Cardiac septum (tissue), 1 donor: ENCODE measurements at regions not wholly inside any gene's neighbourhood (a gene's known extent, or its start where the extent isn't known, plus 50 kb on each side); places are given as distances from the start of the nearest gene placed in this dataset.
"Not testable (repeated sequence)": the region's sequence is repeated elsewhere in the genome, so short reads cannot be mapped to it uniquely, and the experiment has no call there.

ENCODE experiments used
- DNase-seq: peaks from one replicate; pipeline ENCODE4 v3.0.0-alpha.2; 2020; ENCODE audit warnings: low spot score
- intact Hi-C: fragments of 100-400 bp; cut with DNase I; formaldehyde crosslinking; loops from one replicate; pipeline ENCODE4 v1.14.0; 2022
- donor health status: DM: no; HTN: no; CAD: no.

DNA sequence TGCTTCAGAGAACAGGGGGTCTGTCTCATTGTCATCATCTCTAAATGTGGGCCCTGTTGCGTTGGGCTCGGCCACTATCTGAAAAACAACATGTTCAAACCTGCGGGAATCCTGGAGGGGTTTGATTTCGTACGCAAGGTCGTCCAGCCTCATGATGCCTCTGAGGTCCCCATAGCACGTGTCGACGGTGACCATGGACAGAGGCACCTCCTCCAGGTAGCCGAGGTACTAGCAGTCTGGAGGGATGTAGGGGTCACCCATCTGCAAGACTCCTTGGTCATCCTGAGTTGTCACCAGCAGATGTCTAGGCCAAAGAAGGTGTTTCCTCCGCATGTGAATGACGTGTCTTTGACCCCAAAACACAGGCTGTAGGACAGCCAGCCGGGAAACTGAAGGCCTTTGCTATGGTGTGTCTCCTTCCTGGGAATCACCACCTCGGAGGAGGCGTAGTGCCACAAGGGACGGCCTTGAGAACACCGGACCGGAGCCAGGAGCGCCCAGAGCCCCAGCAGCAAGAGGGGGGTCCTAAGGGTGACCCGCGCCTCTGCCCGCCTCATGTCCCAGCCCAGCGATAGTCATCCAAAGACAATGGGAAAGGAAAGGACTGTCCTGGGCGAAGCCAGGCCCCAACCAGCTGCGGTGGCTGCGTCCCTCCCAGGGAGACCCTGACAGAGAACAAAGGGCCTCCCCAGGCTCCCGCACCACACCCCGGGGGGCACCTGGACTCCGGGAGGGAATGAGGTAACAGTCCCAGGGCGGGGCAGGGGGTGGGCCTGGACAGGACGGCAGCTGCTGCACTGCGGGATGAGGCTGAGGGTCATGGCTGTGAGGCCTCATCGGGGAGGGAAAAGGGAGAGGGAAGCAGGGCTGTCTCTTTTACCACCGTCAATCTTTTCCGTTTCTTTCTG lies 445.5 kb downstream of the TMEM121 start:
- no peak for DNase-seq
- intact Hi-C loops, result no loop called here

DNA sequence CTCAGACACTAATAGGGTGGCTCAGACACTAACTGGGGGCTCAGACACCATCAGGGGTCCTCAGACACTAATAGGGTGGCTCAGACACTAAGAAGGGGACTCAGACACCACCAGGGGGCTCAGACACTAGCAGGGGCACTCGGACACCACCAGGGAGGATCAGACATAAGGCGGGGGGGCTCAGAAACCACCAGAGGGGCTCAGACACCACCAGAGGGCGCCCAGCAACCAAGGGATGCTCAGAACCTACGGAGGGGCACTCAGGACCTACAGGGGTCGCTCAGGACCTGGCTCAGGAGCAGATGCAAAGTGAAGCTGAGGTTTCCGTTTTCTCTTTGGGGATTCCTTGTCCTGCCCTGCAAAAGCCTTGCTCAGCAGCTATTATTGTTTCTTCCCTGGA lies 448.5 kb downstream of the TMEM121 start:
- intact Hi-C loops, result no loop called here
- no peak for DNase-seq

DNA sequence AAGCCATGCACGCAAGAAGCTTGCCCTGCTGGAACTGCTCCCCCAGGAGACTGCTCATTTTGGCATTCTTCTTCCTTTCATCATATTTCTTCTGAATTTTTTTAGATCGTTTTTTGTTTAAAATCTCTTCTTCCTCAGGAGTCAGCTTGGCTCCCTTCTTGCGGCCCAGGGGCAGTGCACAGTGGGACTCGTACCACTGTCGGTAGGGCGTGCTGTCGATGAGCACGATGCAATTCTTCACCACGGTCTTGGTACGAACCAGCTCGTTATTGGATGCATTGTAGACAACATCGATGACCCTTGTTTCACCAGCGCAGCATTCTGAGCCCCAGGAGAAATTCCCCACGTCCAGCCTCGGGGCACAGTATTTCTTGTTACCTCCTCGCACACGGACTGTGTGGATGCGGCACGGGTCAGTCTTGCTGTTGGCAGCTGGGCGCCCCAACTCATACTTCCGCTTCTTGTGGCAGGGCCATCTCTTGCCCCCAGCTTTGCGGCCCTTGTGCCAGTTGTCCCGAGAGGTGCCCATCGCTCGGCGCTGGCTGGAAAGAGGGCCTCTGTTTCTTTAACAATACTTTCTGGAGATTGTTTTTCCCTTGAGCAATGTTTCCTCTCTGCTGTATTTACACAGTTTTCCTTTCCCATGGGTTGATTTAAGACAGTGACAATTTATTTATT lies 452.4 kb downstream of the TMEM121 start:
- intact Hi-C loops, result no loop called here

DNA sequence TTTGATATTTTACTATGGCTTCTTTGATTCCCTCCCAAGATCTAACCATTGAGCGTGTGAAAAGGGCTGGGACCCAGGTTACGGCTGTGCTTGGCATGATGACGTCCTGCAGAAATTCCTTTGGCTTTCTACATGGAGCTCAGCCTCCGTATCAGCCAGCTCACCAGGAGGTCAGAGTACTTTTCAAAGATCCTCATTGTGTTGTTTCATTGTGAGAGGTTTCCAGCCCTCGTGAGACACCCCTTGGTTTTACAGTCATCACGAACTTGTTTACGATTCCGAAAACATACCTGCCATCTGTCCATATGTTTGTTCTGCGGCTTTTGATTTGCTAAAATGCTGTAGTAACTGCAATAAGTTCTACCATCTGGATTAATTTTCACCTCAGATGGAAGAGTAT lies 453.1 kb downstream of the TMEM121 start:
- DNase-seq, result no peak
- intact Hi-C loops, result no loop called here

More for the DNA sequence above, 452.4 kb downstream of the TMEM121 start:
- no peak for DNase-seq

DNA sequence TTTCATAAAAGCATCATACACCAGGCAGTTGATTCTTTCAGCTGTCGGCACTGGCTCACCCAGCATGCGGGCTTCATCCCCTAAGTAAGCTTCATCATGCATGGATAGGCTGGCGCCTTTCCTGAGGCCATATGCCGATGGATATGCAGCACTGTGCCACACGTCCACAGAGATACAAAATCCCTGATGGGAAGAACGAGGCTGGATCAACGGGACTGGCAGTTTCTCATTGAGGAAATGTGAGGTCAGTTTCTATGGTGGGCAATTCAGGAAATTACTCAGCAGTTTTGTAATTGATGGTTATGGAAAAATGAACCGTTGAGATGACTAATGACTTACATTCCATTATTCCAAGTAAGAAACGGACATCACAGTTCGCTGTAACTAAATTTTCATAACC lies 453.8 kb downstream of the TMEM121 start:
- intact Hi-C loops, result no loop called here

DNA sequence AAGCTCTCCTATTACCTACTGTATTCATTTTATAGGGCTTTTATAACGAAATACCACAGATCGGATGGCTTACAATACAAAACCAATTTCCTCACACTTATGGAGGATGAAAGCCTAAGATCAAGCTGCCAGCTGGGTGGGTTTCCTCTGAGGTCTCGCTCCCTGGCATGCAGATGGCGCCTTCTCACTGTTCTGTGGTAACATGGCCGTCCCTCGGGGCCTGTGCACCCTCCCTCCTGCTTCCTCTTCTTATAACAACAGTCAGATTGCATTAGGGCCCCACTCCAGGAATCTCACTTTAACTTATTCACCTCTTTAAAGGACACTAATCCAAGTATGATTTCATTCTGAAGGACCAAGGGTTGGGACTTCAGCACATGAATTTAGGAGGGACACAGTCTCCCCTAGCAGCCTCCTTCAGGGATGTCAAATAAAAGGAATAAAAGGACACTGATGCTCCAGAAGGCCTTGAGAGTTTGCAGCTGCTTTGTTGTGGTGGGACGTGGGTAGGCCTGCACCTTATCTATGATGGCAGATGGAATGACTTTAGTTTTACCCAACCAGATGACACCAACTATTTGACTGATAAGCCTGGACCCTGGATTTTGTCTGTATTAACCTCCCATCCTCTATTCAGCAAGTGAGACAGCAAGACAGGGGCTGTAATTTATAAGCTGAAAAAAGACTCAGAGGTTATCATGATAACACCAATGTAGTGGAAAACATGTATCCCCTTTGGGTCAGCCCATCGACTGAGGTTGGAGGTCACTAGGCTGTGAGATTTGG lies 455.3 kb downstream of the TMEM121 start:
- intact Hi-C loops, result not testable (repeated sequence)

More for the DNA sequence above, 453.8 kb downstream of the TMEM121 start:
- no peak for DNase-seq

DNA sequence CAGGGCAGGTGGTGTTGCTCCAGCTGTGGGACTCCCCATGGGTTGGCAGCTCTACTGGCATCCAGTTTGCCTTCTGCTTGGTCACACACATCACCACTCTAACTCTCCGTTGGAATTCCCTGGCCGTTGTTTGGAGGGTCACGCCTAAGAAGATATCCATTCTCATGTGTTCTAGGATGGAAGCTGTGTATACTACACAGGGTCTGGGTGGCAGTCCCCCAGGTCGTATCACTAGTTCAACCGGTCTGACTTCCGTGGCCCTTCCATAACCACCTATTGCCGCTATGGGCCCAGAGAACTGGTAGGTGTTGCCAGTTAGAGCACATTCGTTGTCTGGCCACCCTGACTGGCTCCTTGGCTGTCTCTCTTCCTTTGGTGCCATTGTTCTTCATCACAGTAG lies 456.3 kb downstream of the TMEM121 start:
- intact Hi-C loops, result no loop called here
- DNase-seq, result no peak

More for the DNA sequence above, 455.3 kb downstream of the TMEM121 start:
- DNase-seq, result not testable (repeated sequence)

DNA sequence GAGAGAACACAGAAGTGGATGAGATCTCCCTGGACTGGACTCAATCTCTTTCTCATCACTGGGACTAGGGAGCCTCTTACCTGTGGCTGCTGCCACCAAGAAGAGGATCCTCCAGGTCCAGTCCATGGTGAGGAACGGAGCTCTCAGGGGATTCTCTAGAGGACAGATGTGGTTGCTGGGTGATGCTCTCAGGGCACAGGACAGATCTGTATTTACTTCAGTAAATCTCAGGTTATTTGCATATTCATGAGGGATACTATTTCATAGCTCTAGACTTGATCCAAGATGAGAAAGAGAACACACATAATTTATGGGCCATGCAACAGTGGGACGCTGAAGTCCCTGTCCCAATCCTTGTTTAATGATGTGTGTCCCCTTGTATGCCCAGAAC lies 460.5 kb downstream of the TMEM121 start:
- intact Hi-C loops, result no loop called here
- DNase-seq, result no peak

DNA sequence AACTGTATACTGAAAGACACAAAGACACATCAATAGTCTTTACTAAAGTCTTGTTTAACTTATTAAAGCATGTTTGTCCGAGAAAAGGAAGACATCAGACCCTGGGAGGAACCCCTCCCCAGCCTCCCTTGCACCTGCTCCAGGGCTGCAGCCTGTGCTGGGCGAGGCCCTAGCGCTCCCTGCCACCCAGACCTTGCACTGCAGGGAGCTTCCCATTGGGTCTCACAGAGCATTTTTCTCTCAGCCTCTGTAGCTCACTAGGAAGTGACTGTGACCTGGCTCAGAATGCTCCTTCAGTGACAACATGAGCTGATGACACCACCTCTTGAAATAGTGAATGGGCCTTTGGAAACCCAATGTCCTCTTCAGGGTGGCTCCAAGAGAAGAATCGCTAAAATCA lies 461.2 kb downstream of the TMEM121 start:
- DNase-seq, result no peak
- intact Hi-C loops, result no loop called here

DNA sequence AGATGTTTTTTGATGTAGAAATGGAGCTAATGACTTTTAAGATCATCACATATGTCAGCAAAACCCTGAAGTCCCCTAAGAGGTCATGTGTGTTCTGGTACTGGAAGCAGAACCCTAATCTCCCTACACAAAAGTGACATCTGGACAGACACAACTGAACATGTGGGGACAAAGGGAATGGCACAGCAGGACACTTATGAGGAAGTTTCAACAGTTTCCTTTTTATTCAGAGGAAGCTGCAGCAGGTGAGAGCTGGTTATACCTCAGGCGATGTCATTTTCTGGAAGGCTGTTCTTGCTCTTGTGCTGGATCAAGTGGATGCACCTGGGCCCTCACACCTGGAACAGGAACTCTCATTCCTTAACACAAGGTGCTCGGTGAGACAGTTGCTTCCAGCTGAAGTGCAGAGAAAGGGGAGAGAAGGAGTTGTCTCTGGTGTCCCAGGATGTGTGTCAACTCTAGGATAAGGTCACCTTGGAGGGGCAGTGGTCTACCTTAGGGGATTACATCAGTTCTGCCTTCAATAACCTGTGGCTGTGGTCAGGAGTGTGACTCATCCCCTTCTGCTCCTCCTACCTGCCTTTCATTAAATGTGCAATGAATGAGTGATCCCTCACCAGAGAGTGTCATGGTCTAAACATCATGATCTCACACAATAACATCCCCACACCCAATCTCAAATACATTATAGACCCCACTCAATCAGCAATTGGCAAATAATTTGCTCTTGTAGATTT lies 463.4 kb downstream of the TMEM121 start:
- no peak for DNase-seq
- intact Hi-C loops, result no loop called here

DNA sequence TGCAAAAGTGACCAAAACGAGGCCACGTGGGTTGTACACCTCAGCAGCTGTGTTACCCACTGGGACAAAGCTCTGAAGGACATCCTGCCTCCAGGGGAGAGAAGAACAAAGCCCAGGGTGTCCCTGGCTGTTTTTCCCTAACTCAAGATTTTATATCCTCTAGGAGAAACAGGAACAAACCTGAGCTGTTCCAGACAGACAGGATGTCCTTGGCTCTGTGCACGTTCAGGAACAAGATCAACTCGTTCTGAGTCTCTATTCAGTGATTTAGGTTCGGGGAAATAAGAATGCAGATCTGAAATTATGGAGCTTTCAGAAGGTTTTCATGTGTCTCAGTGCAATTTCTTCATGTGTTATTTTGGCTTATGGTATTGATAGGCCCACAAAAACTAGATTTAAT lies 465.3 kb downstream of the TMEM121 start:
- intact Hi-C loops, DNase-seq: not testable (repeated sequence)

DNA sequence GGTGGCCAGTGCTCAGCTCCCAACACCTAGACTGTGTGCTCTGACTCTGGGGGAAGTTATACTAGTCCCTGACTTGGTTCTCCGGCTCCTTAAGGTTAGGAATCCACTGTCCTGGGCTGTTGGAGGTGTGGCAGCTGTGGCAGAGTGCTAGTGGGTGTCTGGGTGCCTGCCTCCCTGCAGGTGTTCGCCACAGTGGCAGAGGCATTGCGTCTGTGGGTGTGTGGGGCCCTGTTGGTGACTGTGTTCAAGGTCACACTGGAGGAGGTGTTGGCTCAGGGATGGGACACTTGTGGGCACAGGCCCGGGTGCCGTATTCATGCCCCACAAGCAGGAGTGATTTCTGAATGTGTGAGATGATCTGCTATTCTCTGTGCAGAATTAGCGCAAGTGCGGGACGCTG lies 467.4 kb downstream of the TMEM121 start:
- intact Hi-C loops, result no loop called here
- no peak for DNase-seq

DNA sequence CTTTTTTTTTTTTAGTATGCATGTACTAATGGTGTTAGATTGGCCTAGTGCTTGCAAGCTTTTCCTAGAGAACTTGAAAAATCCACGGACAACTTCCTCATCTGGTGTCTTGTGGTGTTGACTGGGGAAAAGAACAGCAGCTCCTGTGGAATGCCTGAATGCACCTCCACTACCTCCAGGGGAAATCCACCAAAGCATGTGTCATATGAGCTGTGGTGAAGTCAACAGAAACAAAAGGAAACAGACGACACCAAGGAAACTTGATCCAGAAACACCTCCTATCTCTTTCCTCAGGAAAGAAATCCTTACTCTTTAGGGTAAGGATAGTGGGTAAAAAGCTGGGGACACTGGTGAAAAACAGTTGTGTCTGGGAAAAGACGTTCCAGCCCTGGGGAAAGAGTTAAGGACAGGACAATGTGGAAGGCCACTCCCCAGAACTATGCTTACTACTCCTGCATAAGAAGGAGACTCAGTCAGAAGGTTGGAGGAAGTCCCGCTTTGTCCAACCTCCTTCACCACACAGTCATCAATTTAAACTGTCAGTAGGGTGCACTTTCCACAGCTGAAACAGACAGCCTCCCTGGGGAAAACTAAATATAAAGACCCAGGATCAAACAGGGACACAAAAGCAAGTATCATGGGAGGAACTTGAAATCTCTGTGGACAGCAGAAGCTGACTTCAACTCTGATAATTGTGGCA lies 468.8 kb downstream of the TMEM121 start:
- intact Hi-C loops, DNase-seq: not testable (repeated sequence)

DNA sequence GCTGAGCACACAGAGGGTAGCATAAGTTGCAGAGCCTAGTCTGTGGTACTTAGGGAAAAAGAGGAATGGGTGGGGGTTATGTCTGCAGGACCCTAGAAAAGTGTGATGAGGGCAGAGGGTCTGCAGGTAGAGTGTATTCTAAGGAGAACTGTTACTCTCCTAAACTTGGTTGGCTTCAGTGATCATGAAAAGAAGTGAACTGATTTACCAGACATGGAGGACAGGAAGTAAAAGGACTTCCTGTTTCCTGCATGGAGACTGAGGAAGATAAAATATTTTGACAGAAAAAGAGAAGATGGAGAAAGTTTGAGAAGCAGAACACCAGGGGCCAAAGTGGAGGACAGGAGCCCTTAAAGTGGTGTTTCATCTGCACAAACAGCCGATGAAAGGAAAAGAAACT lies 472.2 kb downstream of the TMEM121 start:
- intact Hi-C loops, DNase-seq: not testable (repeated sequence)

DNA sequence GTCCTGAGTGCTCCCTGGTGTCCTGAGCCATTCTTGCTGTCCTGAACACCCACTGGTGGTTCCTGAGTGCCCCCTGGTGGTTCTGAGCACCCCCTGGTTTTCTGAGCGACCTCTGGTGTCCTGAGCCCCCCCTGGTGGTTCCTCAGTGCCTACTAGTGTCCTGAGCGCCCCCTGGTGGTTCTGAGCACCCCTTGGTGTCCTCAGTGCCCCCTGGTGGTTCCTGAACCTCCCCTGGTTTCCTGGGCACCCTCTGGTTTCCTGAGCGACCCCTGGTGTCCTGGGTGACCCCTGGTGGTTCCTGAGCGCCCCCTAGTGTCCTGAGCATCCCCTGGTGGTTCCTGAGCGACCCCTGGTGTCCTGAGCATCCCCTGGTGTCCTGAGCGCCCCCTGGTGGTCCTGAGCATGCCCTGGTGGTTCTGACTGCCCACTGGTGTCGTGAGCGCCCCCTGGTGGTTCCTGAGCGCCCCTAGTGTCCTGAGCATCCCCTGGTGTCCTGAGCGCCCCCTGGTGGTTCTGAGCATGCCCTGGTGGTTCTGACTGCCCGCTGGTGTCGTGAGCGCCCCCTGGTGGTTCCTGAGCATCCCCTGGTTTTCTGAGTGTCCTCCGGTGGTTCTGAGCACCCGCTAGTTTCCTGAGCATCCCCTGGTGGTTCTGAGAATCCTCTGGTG lies 473.1 kb downstream of the TMEM121 start:
- DNase-seq, result peak; percentile 81
- intact Hi-C loops, result no loop called here

DNA sequence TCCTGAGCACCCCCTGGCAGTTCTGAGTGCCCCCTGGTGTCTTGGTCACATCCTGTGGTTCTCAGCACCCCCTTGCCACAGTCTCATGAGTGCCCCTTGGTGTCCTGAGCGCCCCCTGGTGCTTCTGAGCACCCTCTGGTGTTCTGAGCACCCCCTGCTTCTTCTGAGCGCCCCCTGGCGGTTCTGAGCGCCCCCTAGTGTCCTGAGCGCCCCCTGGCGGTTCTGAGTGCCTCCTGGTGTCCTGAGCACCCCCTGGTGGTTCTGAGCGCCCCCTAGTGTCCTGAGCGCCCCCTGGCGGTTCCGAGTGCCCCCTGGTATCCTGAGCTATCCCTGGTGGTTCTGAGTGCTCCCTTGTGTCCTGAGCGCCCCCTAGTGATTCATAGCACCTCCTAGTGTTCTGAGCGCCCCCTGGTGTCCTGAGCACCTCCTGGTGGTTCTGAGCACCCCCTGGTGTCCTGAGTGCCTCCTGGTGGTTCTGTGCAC lies 473.7 kb downstream of the TMEM121 start:
- intact Hi-C loops, DNase-seq: not testable (repeated sequence)

DNA sequence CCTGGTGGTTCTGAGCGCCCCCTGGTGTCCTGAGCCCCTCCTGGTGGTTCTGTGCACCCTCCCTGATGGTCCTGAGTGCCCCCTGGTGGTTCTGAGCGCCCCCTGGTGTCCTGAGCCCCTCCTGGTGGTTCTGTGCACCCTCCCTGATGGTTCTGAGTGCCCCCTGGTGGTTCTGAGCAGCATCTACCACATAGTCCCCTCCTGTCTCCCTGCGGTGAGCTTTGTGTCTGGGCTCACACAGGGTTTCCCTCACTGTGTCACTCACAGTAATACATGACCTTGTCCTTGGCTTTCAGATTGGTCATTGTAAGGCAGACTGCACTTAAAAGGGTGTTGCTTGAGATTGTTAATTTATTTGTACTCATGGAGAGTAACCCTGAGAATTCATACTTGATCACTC lies 474.9 kb downstream of the TMEM121 start:
- DNase-seq, intact Hi-C loops: not testable (repeated sequence)

DNA sequence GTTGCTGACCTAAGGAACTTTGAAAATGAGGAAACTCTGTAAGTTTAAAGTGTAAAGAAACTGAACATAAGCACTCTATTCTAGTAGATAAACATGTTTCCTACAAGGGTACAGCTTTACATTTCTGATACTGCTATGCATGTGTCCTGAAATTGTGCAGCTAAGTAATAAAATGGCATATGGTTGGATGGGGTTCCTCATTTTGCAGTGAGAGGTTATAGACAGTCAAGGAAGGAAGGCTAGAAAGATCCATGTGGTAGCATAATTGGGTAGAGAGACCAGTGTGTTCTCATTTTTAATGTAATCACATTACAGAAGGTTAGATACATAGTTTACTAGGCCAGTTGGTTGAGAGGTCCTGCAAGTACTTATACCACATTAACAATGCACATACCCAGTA lies 477.0 kb downstream of the TMEM121 start:
- DNase-seq, result no peak
- intact Hi-C loops, result no loop called here
